HEK293T (cell line): ENCODE measurements at regions not wholly inside any gene's neighbourhood (a gene's known extent, or its start where the extent isn't known, plus 50 kb on each side); places are given as distances from the start of the nearest gene placed in this dataset.

Experiments used
- CTCF ChIA-PET: fragments of 350-600 bp; formaldehyde crosslinking; extraction: SDS; loops from one replicate; lab custom pipeline; 2021; ENCODE audit warnings: antibody characterized with exemption, inconsistent platforms; lab: Yijun Ruan, JAX
- POLR2A ChIA-PET: fragments of 350-600 bp; formaldehyde crosslinking; extraction: SDS; loops from one replicate; lab custom pipeline; 2020; ENCODE audit warnings: antibody characterized with exemption, inconsistent platforms; lab: Yijun Ruan, JAX
- DNase-seq: peaks from one replicate; pipeline ENCODE4 v3.0.0; 2012; ENCODE audit warnings: mixed read lengths; ENCODE audit errors: extremely low spot score
- ARNT ChIP-seq: fragments of 450-650 bp; IDR thresholded peaks from 2 replicates; pipeline ENCODE4 v1.6.1; 2017; ENCODE audit warnings: mild to moderate bottlenecking
- BHLHE40 ChIP-seq: fragments of 450-650 bp; IDR thresholded peaks from 2 replicates; pipeline ENCODE4 v1.6.1; 2016; ENCODE audit warnings: mild to moderate bottlenecking, moderate library complexity, borderline replicate concordance
- CTBP1 ChIP-seq: fragments of 450-650 bp; IDR thresholded peaks from 2 replicates; pipeline ENCODE4 v1.6.1; 2016; ENCODE audit warnings: borderline replicate concordance
- ELF4 ChIP-seq: fragments of 450-650 bp; IDR thresholded peaks from 2 replicates; pipeline ENCODE4 v1.6.1; 2017; ENCODE audit warnings: antibody characterized with exemption
- FOXA1 ChIP-seq: fragments of 450-650 bp; IDR thresholded peaks from 2 replicates; pipeline ENCODE4 v1.6.1; 2016; ENCODE audit warnings: mild to moderate bottlenecking
- FOXK2 ChIP-seq: fragments of 450-650 bp; IDR thresholded peaks from 2 replicates; pipeline ENCODE4 v1.6.1; 2016; ENCODE audit warnings: mild to moderate bottlenecking
- FOXM1 ChIP-seq: fragments of 450-650 bp; IDR thresholded peaks from 2 replicates; pipeline ENCODE4 v1.6.1; 2017; ENCODE audit warnings: mild to moderate bottlenecking, borderline replicate concordance
- HDGF ChIP-seq: fragments of 450-650 bp; IDR thresholded peaks from 2 replicates; pipeline ENCODE4 v1.6.1; 2017; ENCODE audit warnings: antibody characterized with exemption, borderline replicate concordance
- L3MBTL2 ChIP-seq: fragments of 450-650 bp; conservative IDR thresholded peaks from 2 replicates; pipeline ENCODE4 v1.6.1; 2016; ENCODE audit warnings: mild to moderate bottlenecking
- LEF1 ChIP-seq: fragments of 450-650 bp; IDR thresholded peaks from 2 replicates; pipeline ENCODE4 v1.6.1; 2017; ENCODE audit warnings: mild to moderate bottlenecking, borderline replicate concordance
- NFRKB ChIP-seq: fragments of 450-650 bp; IDR thresholded peaks from 2 replicates; pipeline ENCODE4 v1.6.1; 2016; ENCODE audit warnings: mild to moderate bottlenecking, moderate library complexity
- SP1 ChIP-seq: fragments of 450-650 bp; IDR thresholded peaks from 2 replicates; pipeline ENCODE4 v1.6.1; 2017
- SUZ12 ChIP-seq: fragments of 450-650 bp; IDR thresholded peaks from 2 replicates; pipeline ENCODE4 v1.6.1; 2016; ENCODE audit warnings: mild to moderate bottlenecking
- TARDBP ChIP-seq: fragments of 450-650 bp; IDR thresholded peaks from 2 replicates; pipeline ENCODE4 v1.6.1; 2016
- ZNF384 ChIP-seq: fragments of 450-650 bp; IDR thresholded peaks from 2 replicates; pipeline ENCODE4 v1.6.1; 2016
- TF ChIP-seq, protein P1 (sequence below): fragments of 450-650 bp; IDR thresholded peaks from 2 replicates; pipeline ENCODE4 v1.6.1; 2016

DNA sequence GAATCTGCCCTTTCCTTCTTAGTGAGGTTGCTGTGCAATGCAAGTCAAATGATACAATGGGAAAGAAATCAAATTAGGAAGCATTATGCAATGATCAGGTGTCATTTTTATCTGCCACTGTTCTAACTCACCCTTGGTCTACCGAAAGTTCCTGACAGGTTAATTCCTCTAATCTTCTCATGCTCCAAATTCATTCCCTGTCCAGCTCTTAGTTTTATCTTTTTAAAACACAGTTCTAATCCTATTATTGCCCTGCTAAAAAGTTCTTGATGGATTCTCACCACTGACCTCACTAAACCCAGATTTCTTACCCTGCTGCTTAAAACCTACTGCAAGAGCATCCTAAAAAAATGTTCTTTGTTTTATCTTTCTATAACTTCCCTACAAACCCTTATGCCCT, 1000.9 kb downstream of the CDH18 start:
- CTCF ChIA-PET, result no interaction called here
- no peak for DNase-seq
- TF ChIP-seq FOXA1 (no peak), ZNF384 (no peak), ELF4 (no peak), FOXK2 (no peak), LEF1 (no peak), SP1 (no peak), TARDBP (no peak), SUZ12 (no peak), BHLHE40 (no peak), HDGF (no peak), FOXM1 (no peak), NFRKB (no peak), ARNT (no peak), L3MBTL2 (no peak), CTBP1 (no peak)
- TF ChIP-seq, protein P1, sequence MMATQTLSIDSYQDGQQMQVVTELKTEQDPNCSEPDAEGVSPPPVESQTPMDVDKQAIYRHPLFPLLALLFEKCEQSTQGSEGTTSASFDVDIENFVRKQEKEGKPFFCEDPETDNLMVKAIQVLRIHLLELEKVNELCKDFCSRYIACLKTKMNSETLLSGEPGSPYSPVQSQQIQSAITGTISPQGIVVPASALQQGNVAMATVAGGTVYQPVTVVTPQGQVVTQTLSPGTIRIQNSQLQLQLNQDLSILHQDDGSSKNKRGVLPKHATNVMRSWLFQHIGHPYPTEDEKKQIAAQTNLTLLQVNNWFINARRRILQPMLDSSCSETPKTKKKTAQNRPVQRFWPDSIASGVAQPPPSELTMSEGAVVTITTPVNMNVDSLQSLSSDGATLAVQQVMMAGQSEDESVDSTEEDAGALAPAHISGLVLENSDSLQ, result no peak
- POLR2A ChIA-PET, result no interaction called here

DNA sequence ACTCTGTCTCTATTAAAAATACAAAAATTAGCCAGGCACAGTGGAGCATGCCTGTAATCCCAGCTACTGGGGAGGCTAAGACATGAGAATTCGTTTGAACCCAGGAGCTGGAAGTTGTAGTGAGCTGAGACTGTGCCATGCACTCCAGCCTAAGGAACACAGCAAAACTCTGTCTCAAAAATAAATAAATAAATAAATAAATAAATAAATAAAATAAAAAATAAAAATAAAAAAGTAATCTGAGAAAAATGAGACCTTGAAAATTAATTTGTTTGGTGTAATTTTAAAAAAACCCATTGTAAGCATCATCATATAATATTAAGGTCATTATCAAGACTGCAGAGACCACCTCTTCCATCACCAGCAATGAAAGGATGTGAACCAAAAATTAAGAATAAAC, 997.1 kb downstream of the CDH18 start:
- ChIA-PET CTCF (interaction anchor here (0.6 kb wide), 1 partner anchor 756 kb away, joined by 3 read pairs; no protein-coding TSS in a partner anchor), POLR2A (no interaction called here)
- no peak for TF ChIP-seq SP1

DNA sequence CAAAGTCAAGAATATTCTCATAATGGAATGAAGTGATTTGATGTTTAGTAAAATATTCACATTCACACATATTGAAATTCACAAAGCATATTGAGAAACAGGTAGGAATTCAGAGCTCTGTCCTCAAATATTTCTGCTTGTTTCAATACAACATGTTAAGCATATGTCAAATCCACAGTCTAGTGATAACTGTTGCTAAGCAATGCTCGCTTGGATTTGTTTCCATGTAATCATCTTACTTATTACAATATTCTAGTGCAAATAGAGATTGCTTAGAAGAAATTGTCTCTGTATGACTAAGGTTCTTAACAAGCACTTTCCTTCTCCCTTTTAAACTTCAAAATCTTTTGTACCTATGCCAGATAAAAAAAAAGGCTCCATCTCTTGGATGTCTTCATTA, 995.7 kb downstream of the CDH18 start:
- TF ChIP-seq FOXM1 (no peak), NFRKB (no peak), SP1 (no peak), ZNF384 (no peak), ARNT (no peak), L3MBTL2 (no peak)
- TF ChIP-seq, protein P1, result no peak
- ChIA-PET CTCF (no interaction called here), POLR2A (no interaction called here)
- DNase-seq, result no peak

More for the DNA sequence above, 997.1 kb downstream of the CDH18 start:
- DNase-seq, result no peak

DNA sequence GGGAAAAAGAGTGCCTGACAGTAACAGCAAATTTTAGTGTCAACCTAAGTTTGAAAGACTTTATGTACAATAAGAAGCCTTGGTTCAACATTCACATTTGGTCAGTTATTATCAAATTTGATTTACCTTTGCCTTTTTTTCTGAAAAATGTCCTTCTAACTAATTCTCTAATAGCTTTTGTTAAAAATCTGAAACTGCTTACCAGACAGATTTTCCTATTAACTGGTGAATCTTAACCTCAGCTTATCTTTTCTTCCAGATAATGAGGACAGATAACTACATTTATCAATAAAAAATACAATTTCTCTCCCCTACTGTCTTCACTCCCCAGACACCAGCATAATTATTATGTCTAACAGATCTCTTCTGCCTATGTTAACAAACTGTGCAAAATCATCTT, 988.5 kb downstream of the CDH18 start:
- ChIA-PET CTCF (no interaction called here), POLR2A (no interaction called here)
- TF ChIP-seq FOXA1, result no peak
- TF ChIP-seq BHLHE40, result no peak
- TF ChIP-seq CTBP1, result no peak
- TF ChIP-seq L3MBTL2, result no peak
- no peak for TF ChIP-seq SUZ12
- TF ChIP-seq ELF4, result no peak
- TF ChIP-seq SP1, result no peak
- no peak for TF ChIP-seq TARDBP
- no peak for TF ChIP-seq NFRKB
- no peak for TF ChIP-seq FOXK2
- DNase-seq, result no peak

GRCh38 chr5:19001054-19001453, 986.9 kb downstream of the CDH18 start:
- TF ChIP-seq CTBP1 (no peak), BHLHE40 (no peak), L3MBTL2 (no peak), LEF1 (no peak), ELF4 (no peak), FOXM1 (no peak)
- ChIA-PET POLR2A (no interaction called here), CTCF (no interaction called here)
- DNase-seq, result no peak

DNA sequence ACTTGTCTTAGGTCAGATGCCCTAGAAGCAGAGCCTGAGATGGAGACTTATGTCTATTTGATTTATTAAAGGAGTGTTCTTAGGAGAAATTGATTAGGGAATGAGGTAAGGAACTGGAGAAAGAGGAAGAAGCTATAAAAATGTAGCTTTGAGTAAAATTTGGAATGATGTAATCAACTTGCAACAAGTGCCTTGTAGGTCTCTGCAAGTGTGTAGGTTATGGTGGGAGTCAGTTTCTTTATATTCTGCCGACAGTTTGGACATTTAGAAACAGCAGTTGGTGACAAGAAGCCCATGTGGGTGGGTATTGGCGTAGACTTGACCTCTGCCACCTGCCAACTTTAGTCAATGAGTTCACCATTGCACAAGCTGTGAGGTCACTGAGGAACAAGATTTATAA, 986.5 kb downstream of the CDH18 start:
- CTCF ChIA-PET, result no interaction called here
- DNase-seq, result no peak
- POLR2A ChIA-PET, result no interaction called here
- TF ChIP-seq FOXK2, result no peak
- no peak for TF ChIP-seq CTBP1
- no peak for TF ChIP-seq NFRKB
- TF ChIP-seq ZNF384, result no peak
- TF ChIP-seq HDGF, result no peak
- TF ChIP-seq BHLHE40, result no peak

DNA sequence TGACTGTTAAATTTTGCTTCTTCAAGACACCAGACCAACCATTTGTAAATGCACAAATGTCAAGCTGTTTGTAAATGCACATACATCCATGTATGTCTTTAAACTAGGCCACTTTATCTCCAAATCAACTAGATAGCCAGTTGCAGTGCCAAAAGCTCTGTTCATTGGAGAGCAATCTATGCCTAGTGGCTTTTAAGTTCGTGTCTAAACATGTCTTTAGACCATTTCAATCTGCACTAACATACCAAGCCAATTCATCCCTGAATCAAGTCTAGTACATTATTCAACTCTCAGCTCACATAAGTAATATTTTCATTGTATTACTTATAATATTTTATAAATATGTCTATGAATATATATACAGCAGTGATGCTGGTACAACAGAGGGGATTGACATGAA, 985.9 kb downstream of the CDH18 start:
- no peak for TF ChIP-seq SUZ12
- POLR2A ChIA-PET, result no interaction called here
- CTCF ChIA-PET, result no interaction called here
- no peak for DNase-seq

- CTCF ChIA-PET, result no interaction called here
- peak; percentile 5 for DNase-seq
- no peak for TF ChIP-seq ELF4
- TF ChIP-seq CTBP1, result no peak
- no peak for TF ChIP-seq TARDBP
- TF ChIP-seq LEF1, result no peak
- no peak for TF ChIP-seq ZNF384
- TF ChIP-seq ARNT, result no peak
- TF ChIP-seq FOXA1, result no peak
- TF ChIP-seq HDGF, result no peak
- no peak for TF ChIP-seq SUZ12
- TF ChIP-seq SP1, result no peak
- TF ChIP-seq, protein P1, result no peak
- POLR2A ChIA-PET, result no interaction called here
These were observed 969.2 kb downstream of the CDH18 start for GRCh38 chr5:19018822-19019221.
